ENCODE measurements at regions not wholly inside any gene's neighbourhood (a gene's known extent, or its start where the extent isn't known, plus 50 kb on each side); places are given as distances from the start of the nearest gene placed in this dataset.
A peak's percentile ranks its signal among the peaks of the same experiment; 100 is the strongest.

DNA sequence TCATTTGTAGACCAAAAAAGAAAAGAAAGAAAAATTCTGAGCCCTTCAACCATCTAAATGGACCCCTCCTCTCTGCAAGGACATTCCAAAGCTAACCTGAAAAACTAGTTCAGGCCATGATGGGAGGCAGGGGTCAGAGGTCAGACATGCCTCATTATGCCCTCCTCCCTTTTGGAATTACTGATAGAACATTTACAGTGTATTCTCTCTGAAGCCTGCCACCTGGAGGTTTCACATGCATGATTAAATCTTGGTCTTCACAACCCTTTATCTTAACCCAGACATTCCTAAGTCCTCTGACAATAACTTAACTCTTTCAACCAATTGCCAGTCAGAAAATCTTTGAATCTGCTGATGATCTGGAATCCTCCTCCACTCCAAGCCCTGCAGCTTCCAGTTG is 86.0 kb downstream of the SPP2 start:
- intact Hi-C loops (cut with DNase I; ENCODE audit: low total_unique reads), result loop anchor here (5.0 to 10.0 kb wide), 2 partner anchors 361 to 408 kb away; partner anchors contain the start of gene ARL4C
- no peak for DNase-seq (ENCODE audit: low spot score in 2 of 2)
- no peak overlapping the region for H3K4me3 ChIP-seq (ENCODE audit: low read depth, poor library complexity, severe bottlenecking)
- TF ChIP-seq POLR2A (IDR thresholded peaks at IDR 0.05), result no peak
- TF ChIP-seq, protein P1, sequence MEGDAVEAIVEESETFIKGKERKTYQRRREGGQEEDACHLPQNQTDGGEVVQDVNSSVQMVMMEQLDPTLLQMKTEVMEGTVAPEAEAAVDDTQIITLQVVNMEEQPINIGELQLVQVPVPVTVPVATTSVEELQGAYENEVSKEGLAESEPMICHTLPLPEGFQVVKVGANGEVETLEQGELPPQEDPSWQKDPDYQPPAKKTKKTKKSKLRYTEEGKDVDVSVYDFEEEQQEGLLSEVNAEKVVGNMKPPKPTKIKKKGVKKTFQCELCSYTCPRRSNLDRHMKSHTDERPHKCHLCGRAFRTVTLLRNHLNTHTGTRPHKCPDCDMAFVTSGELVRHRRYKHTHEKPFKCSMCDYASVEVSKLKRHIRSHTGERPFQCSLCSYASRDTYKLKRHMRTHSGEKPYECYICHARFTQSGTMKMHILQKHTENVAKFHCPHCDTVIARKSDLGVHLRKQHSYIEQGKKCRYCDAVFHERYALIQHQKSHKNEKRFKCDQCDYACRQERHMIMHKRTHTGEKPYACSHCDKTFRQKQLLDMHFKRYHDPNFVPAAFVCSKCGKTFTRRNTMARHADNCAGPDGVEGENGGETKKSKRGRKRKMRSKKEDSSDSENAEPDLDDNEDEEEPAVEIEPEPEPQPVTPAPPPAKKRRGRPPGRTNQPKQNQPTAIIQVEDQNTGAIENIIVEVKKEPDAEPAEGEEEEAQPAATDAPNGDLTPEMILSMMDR (IDR thresholded peaks at IDR 0.05), result no peak

DNA sequence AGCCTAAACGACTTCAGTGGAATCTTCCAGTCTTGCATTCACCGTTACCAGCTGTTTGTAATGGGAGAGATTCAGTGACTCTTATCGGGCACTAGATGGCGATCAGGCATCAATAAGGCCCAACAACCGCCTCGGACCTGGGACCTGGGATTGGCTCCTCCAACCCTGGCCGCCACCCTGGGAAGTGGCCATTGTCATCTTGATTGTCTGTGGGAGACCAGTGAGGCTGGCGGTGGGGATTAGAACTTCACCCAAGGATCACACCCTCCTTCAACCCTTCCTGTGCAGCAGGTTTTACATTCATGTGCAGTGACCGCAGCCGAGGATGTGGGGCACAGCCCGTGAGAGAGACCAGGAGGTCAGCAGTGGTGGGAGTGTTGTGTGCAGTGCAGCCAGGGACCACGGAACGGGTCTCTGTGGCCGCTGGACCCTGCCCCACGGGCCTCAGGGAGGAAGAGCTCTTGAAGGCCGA is 85.3 kb downstream of the SPP2 start:
- WGBS, 2 donors, result 36 to 37% methylated on average over 16 of the region's 16 CpGs
- intact Hi-C loops (cut with DNase I; ENCODE audit: low total_unique reads), result loop anchor here (5.0 to 10.0 kb wide), 2 partner anchors 362 to 409 kb away; partner anchors contain the start of gene ARL4C
- peak; percentile 51 to 90 for DNase-seq (ENCODE audit: low spot score in 2 of 2)
- TF ChIP-seq POLR2A (IDR thresholded peaks at IDR 0.05), result no peak
- TF ChIP-seq, protein P1 (IDR thresholded peaks at IDR 0.05), result peak in 1 of 3 donors; percentile 54
- H3K4me3 ChIP-seq (ENCODE audit: low read depth, poor library complexity, severe bottlenecking), result no peak overlapping the region

GRCh38 chr2:234134496-234134895 is 84.0 kb downstream of the SPP2 start:
- no peak for DNase-seq (ENCODE audit: low spot score in 2 of 2)
- TF ChIP-seq POLR2A (IDR thresholded peaks at IDR 0.05), result no peak
- TF ChIP-seq, protein P1 (IDR thresholded peaks at IDR 0.05), result no peak
- 80 to 92% methylated on average over 6 of the region's 6 CpGs for WGBS, 2 donors
- intact Hi-C loops (cut with DNase I; ENCODE audit: low total_unique reads), result loop anchor here (10.0 kb wide), 1 partner anchor 410 kb away; no protein-coding TSS in a partner anchor
- no peak overlapping the region for H3K4me3 ChIP-seq (ENCODE audit: low read depth, poor library complexity, severe bottlenecking)

- intact Hi-C loops (cut with DNase I; ENCODE audit: low total_unique reads), result loop anchor here (10.0 kb wide), 1 partner anchor 412 kb away; no protein-coding TSS in a partner anchor
- no peak for TF ChIP-seq POLR2A (IDR thresholded peaks at IDR 0.05)
- TF ChIP-seq, protein P1 (IDR thresholded peaks at IDR 0.05), result no peak
Observed at GRCh38 chr2:234133004-234133403, 82.5 kb downstream of the SPP2 start.

GRCh38 chr2:234130777-234131181 is 80.3 kb downstream of the SPP2 start:
- WGBS, 2 donors, result 67 to 68% methylated on average over 3 of the region's 3 CpGs
- TF ChIP-seq POLR2A (IDR thresholded peaks at IDR 0.05), result no peak
- TF ChIP-seq, protein P1 (IDR thresholded peaks at IDR 0.05), result no peak
- no peak for DNase-seq (ENCODE audit: low spot score in 2 of 2)
- H3K4me3 ChIP-seq (ENCODE audit: low read depth, poor library complexity, severe bottlenecking), result no peak overlapping the region
- intact Hi-C loops (cut with DNase I; ENCODE audit: low total_unique reads), result loop anchor here (10.0 kb wide), 1 partner anchor 414 kb away; no protein-coding TSS in a partner anchor

More at GRCh38 chr2:234133004-234133403, 82.5 kb downstream of the SPP2 start:
- peak in 1 of 2 donors; percentile 38 for DNase-seq (ENCODE audit: low spot score in 2 of 2)
- no peak overlapping the region for H3K4me3 ChIP-seq (ENCODE audit: low read depth, poor library complexity, severe bottlenecking)
- 44 to 51% methylated on average over 4 of the region's 4 CpGs for WGBS, 2 donors

DNA sequence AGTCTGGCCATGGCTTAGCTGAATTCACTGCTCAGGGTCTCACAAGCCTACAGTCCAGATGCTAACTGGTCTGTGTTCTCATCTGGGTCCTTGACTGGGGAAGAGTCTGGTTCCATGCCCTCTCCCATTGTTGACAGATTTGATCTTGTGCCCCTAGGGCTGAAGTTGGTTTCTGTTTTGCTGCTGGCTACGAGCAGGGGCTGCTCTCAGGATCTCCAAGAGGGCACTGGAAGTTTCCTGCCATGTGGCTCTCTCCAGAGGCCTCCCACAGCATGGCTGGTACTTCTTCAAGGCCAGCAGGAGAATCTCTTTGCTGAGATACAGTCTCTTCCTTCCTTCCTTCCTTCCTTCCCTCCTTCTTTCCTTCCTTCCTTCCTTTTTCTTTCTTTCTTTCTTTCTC is 78.1 kb downstream of the SPP2 start:
- WGBS, 2 donors, result 60 to 82% methylated on average over 1 of the region's 1 CpG
- intact Hi-C loops (cut with DNase I; ENCODE audit: low total_unique reads), result no loop called here
- TF ChIP-seq, protein P1 (IDR thresholded peaks at IDR 0.05), result no peak
- no peak for TF ChIP-seq POLR2A (IDR thresholded peaks at IDR 0.05)
- H3K4me3 ChIP-seq (ENCODE audit: low read depth, poor library complexity, severe bottlenecking), result no peak overlapping the region
- DNase-seq (ENCODE audit: low spot score in 2 of 2), result no peak

Measured in lower leg skin (tissue), 4 donors.